A172 (cell line): ENCODE measurements at regions not wholly inside any gene's neighbourhood (a gene's known extent, or its start where the extent isn't known, plus 50 kb on each side); places are given as distances from the start of the nearest gene placed in this dataset.

Experiments used
- DNase-seq: peaks from one replicate; pipeline ENCODE4 v3.0.0-alpha.2; 2015; ENCODE audit warnings: low spot score

DNA sequence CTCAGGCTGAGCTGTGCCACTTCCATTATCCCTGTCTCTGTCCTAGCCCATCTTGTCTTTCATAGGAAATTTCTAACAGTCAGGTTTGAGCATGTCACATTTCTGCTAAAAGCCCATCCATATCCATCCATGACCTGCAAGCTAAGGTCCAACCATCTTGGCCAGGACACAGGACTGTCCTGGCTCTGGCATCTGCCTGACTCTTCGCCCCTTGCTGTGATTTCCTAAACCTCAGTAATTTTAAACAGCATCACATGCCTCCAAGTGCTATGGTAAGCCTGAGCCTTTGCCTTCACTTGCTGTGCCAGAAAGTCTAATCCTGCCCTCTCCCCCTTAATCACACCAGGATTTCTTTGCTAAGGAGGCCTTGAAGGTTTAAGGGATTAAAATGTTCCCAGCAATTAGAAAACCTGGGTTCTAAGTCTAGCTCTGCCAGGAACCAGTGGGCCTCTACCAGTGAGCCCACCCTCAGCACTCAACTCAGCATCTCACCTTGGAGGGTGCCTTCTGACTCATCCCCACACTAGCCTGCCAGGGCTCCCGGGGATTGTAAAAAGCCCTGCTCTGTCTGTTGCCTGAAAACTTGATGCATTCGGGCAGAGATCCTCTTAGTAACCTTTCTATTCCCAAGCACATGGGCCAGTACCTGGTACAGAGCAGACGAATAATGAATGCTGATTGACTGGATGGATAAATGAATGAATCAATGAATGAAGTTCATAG, 411.0 kb downstream of the LRATD1 start:
- no peak for DNase-seq

DNA sequence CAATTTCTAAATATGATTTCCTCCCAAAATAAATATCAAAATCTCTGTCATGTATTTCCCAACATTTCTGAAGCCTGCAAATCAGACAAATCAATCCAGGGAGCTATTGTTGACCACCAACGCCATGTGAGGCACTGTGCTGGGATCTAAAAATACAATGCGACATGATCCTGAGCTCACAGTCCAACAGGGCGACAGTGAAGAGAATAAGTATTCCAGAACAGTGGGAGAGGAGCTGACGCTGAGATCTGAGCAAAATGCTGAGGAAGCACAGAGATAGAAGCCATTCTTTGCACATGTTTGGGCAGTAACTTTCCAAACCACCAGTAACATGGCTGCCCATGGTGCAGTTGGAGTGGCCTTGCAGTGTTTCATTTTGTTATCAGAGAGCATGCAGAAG, 412.5 kb downstream of the LRATD1 start:
- DNase-seq = no peak

DNA sequence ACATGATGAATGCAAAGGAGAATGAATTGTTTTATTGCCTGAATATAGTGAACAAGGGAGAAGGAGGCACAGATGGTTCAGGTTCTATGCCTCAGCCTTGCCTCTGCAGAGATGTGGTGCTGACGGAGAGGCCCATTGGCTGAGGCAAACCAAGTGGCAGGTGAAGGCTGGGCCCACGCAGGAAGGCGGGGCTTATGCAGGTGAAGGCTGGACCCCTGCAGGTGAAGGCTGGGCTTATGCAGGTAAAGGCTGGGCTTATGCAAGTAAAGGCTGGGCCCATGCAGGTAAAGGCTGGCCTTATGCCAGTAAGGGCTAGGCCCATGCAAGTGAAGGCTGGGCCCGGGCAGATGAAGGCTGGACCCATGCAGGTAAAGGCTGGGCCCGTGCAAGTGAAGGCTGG, 414.7 kb downstream of the LRATD1 start:
- no peak for DNase-seq

- no peak for DNase-seq
Observed at GRCh38 chr2:15048000-15048399, 415.5 kb downstream of the LRATD1 start.

DNA sequence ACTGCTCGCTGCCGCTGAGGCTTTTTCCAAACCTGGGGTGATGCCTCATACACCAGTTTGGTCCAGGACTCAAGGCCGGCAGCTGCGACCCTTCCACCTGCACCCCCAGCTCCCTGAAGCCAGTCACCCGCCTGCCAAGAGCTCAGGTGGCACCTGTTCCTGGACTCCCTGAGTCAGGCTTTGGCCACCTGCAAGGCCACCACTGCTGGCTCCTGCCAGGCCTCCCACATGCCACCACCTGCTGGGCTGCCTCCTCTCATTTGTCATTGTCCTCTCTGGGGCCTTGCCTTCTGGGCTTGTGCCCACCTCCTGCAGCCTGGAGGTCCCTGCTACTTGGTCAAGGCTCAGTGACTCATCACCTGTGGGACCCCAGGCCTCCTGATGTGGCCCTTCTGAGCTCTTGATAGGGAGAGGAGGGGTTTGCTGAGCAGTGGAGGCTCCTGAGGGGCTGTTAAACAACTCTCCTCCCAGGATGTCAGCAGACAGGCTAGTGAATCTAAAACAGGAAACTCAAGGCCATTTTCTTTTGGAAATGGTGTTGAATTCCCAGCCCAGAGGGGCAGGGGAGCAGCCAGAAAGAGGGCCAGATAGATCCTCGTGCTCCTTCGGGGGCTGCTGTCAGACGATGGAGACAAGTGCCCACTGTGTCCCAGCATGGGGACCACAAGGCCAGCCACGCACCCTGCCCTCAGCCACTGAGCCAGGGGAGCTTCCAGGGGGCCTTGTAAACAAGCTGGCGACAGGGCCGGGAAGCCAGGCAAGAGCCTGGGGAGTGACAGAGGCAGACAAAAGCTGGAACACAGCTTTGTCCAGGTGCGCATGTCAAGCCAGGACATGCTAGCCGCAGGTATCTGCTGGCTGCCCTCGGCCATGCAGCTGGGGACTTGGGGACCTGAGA, 416.8 kb downstream of the LRATD1 start:
- no peak for DNase-seq

DNA sequence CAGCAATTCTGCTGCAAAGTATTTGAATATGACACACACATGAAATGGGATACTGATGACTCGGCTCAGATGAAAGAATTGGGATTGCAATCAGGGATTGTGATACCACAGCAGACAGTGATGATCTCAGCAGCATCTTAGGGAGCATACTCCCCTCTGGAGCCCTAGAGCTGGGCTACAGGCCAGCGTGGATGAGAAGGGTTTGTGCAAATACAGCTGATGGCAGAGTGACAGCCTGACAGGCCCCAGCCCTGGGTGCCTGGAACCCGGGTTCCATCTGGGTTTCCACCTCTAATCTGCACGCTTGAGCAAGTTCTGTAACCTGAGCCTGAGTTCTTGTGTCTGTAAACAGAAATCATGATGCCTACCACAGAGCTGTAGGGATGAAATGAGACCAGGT, 418.0 kb downstream of the LRATD1 start:
- DNase-seq = no peak

DNA sequence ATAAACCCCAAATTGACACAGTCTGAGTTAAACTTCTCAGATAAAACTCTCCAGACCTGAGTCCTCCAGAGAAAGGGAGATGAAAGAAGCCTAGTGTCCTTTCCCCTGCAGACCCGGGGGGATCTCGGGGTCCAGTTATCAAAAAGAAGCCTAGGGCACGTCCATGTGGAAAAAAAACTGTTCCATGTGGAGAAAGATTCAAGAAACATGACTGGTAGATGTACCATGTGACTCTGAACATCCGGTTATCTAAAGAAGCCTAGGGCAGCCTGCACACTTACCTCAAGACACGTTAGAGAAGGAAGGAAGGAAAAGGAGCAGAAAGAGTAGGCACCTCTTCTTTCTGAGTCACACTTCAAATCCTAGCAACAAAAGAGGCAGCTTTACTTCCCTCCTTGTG, 421.0 kb downstream of the LRATD1 start:
- DNase-seq = no peak

GRCh38 chr2:15058015-15058720, 425.7 kb downstream of the LRATD1 start:
- DNase-seq = no peak

- DNase-seq = no peak
Observed at GRCh38 chr2:15058721-15059157, 426.2 kb downstream of the LRATD1 start.

- no peak for DNase-seq
Observed at GRCh38 chr2:15059870-15060512, 427.5 kb downstream of the LRATD1 start.

DNA sequence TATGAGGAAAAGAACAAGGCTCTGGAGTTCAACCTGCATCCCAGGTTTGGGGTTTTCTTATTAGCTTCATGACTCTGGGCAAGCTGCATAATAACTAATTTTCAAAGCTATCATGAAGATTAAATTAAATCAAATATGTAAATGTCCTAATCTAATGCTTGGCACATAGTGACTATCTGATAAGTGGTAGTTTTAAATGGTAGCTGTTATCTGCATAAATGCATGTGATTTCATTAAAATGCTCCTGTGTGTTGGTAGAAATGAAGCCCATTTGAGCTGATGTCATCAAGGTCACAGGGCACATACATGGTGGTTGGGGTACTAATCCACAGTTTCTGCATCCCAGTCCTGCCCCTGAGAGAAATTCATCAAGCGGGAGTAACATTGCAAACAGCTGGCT, 428.8 kb downstream of the LRATD1 start:
- no peak for DNase-seq

- no peak for DNase-seq
Observed at GRCh38 chr2:15066138-15066537, 433.6 kb downstream of the LRATD1 start.

DNA sequence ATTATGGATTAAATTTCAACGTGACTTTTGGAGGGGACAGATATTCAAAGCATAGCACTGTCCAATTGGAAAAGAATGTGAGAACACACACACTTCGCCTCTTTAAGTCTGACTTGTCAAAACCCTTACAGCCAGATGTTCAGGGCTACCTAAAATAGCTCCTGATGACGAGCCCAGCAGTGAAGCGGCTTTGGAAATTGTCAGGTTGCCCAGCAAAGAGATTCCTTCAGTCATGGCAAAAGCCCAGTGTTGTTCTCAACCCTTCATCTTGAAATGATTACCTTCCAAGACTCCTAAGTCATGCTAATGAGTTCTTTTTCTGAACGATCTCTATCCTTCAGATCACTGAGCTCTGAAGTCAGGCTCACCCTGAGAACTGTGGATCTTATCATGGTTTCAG, 436.6 kb downstream of the LRATD1 start:
- no peak for DNase-seq

DNA sequence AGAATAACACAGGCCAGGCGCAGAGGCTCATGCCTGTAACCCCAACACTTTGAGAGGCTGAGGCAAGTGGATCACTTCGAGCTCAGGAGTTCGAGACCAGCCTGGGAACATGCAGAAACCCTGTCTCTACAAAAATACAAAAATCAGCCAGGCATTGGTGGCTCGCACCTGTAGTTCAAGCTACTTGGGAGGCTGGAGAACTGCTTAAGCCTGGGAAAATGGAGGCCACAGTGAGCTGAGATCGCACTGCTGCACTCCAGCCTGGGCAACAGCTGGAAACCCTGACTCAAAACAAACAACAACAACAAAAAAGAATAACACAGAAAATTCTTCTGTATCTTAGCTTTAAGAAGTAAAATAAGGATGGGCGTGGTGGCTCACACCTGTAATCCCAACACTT, 440.3 kb downstream of the LRATD1 start:
- DNase-seq = no peak

GRCh38 chr2:15073664-15074063, 441.1 kb downstream of the LRATD1 start:
- peak; percentile 28 for DNase-seq

DNA sequence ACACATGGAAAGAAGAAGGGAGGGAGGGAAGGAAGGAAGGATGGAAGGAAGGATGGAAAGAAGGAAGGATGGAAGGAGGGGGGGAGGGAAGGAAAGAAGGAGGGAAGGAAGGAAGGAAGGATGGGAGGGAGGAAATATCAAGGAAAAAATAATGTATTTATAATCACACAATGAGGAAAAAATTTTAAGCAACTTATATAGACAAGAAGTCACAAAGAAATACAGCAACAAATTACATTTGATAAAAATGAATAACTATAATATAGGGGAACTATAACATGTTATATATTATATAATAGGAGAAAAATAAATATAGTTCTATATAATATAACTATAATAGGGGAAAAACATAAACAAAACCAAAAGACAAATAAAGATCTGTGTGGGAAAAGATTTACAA, 441.8 kb downstream of the LRATD1 start:
- no peak for DNase-seq

GRCh38 chr2:15074751-15075700, 442.5 kb downstream of the LRATD1 start:
- no peak for DNase-seq

- DNase-seq = no peak
Observed at GRCh38 chr2:15076668-15077067, 444.2 kb downstream of the LRATD1 start.

DNA sequence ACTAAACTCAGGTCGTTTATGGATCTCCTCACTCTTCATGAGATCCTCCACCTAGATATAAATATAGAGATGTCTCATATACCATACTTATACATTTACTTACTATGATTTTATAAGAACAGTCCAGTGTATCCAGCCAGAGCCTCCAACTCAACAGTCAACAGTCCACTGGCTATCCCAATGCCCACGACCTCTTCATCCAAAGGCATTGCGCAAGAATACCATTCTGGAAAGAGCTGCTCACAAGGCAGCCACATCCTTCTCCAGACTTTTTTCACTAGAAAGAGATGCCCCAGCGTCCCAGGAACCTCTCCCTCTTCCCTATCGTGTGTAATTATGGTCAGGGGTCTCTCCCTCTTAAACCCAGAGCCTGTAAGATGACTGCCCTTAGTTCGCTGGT, 448.8 kb downstream of the LRATD1 start:
- DNase-seq = no peak

DNA sequence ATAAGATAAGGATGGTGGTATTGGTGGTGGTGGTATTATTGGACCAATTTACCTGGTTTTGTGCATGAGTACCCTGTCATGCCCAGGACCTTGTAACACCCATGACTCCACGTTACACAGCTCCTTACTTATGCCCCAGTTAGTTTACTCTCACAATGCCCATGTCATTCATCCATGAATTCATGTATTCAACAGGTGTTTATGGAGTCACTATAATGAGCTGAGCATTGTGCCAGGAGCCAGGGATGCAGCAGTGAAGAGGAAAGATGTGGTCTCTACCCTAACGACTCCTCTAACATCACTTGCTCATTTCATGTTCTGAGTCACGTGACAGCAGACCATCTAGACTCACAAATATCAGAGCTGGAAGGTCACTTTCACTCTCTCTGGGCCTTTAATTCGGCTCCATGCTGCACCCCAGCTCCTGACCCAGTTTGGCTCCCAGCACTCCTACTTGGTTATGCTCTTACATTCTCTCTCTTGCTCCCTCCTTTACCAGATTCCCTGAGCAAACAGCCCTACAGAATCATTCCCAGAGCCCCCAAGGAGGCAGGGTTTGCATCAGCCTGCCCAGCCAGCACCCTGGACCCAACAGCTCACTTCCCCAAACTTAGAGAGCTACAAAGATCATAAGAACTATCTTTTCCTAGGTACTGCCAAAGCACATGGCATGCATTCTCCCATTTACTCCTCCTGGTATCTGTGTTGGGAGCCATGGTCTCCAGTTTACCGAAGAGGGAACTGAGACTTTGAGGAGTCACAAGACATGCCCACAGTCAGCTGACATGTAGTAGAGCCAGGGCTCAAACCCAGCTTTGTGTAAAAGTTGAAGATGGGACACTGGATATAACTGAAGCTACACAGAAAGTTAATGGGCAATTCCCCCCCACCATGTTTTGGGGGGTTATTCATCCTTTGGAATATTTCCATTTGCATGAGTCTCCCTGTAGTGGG, 449.9 kb downstream of the LRATD1 start:
- no peak for DNase-seq
